Kidney capillary endothelial cell (primary cell): ENCODE measurements at regions not wholly inside any gene's neighbourhood (a gene's known extent, or its start where the extent isn't known, plus 50 kb on each side); places are given as distances from the start of the nearest gene placed in this dataset.
"Not testable (repeated sequence)": the region's sequence is repeated elsewhere in the genome, so short reads cannot be mapped to it uniquely, and the experiment has no call there.

ENCODE experiments used
- DNase-seq: peaks from one replicate; pipeline ENCODE4 v3.0.0-alpha.2; 2018; ENCODE audit warnings: low spot score

- DNase-seq, result no peak
Measured at GRCh38 chr16:54879681-54880080, 51.0 kb upstream of the IRX5 start.

- DNase-seq, result no peak
Measured at GRCh38 chr16:54878301-54878700, 52.4 kb upstream of the IRX5 start.

- no peak for DNase-seq
Measured at GRCh38 chr16:54875443-54875842, 55.2 kb upstream of the IRX5 start.

GRCh38 chr16:54873716-54874373 lies 56.8 kb upstream of the IRX5 start:
- DNase-seq, result not testable (repeated sequence)

GRCh38 chr16:54873071-54873470 lies 57.6 kb upstream of the IRX5 start:
- peak; percentile 13 for DNase-seq

- DNase-seq, result no peak
Measured at GRCh38 chr16:54870151-54870550, 60.5 kb upstream of the IRX5 start.

GRCh38 chr16:54867302-54867832 lies 63.3 kb upstream of the IRX5 start:
- DNase-seq, result no peak

- DNase-seq, result no peak
Measured at GRCh38 chr16:54862529-54862928, 68.1 kb upstream of the IRX5 start.

GRCh38 chr16:54856871-54857270 lies 73.8 kb upstream of the IRX5 start:
- no peak for DNase-seq

- no peak for DNase-seq
Measured at GRCh38 chr16:54847609-54848008, 83.1 kb upstream of the IRX5 start.

- DNase-seq, result no peak
Measured at GRCh38 chr16:54847207-54847606, 83.5 kb upstream of the IRX5 start.

GRCh38 chr16:54846766-54847165 lies 83.9 kb upstream of the IRX5 start:
- no peak for DNase-seq

- DNase-seq, result no peak
Measured at GRCh38 chr16:54843424-54843750, 87.3 kb upstream of the IRX5 start.

GRCh38 chr16:54842743-54843423 lies 87.8 kb upstream of the IRX5 start:
- no peak for DNase-seq

- DNase-seq, result no peak
Measured at GRCh38 chr16:54829691-54830090, 101.0 kb upstream of the IRX5 start.

- DNase-seq, result peak; percentile 18
Measured at GRCh38 chr16:54822892-54823291, 107.8 kb upstream of the IRX5 start.

- DNase-seq, result no peak
Measured at GRCh38 chr16:54822492-54822891, 108.2 kb upstream of the IRX5 start.

- no peak for DNase-seq
Measured at GRCh38 chr16:54821731-54822130, 108.9 kb upstream of the IRX5 start.

- DNase-seq, result no peak
Measured at GRCh38 chr16:54817940-54818574, 112.6 kb upstream of the IRX5 start.

- DNase-seq, result no peak
Measured at GRCh38 chr16:54817432-54817831, 113.2 kb upstream of the IRX5 start.

- no peak for DNase-seq
Measured at GRCh38 chr16:54816471-54816870, 114.2 kb upstream of the IRX5 start.

- DNase-seq, result no peak
Measured at GRCh38 chr16:54815177-54815576, 115.5 kb upstream of the IRX5 start.

GRCh38 chr16:54813778-54814177 lies 116.9 kb upstream of the IRX5 start:
- no peak for DNase-seq
